Heart right ventricle (tissue), 16 donors: ENCODE measurements at regions not wholly inside any gene's neighbourhood (a gene's known extent, or its start where the extent isn't known, plus 50 kb on each side); places are given as distances from the start of the nearest gene placed in this dataset.
"Not testable (repeated sequence)": the region's sequence is repeated elsewhere in the genome, so short reads cannot be mapped to it uniquely, and the experiment has no call there.

Source experiments
- ATAC-seq, 8 donors: fragments of 200-7000 bp; cut with Tn5 transposase; one replicate each; pipeline ENCODE4 v1.9.1; 2020; ENCODE audit warnings: mild to moderate bottlenecking in 8 of 8, moderate library complexity in 8 of 8, moderate number of reproducible peaks in 1 of 8
- DNase-seq, 2 donors: peaks; one replicate each; pipeline ENCODE4 v3.0.0-alpha.2; 2020
- H3K27ac ChIP-seq, 10 donors: fragments of 200-600 bp; sonication (generic) in 2 of 10; one replicate each; pipeline versions ENCODE4 v1.5.0 to v1.8.0; 2020 to 2022; ENCODE audit warnings: mild to moderate bottlenecking in 3 of 10
- H3K27me3 ChIP-seq, 7 donors: fragments of 200-600 bp; one replicate each; pipeline ENCODE4 v1.8.0; 2021 to 2022; ENCODE audit warnings: mild to moderate bottlenecking in 2 of 7
- H3K36me3 ChIP-seq, 9 donors: fragments of 200-600 bp; sonication (generic) in 1 of 9; one replicate each; pipeline versions ENCODE4 v1.5.0 to v1.8.0; 2020 to 2022; ENCODE audit warnings: mild to moderate bottlenecking in 2 of 9
- H3K4me1 ChIP-seq, 9 donors: fragments of 200-600 bp; sonication (generic) in 1 of 9; one replicate each; pipeline versions ENCODE4 v1.5.0 to v1.8.0; 2020 to 2022; ENCODE audit warnings: mild to moderate bottlenecking in 4 of 9
- H3K4me3 ChIP-seq, 10 donors: fragments of 200-600 bp; sonication (generic) in 2 of 10; one replicate each; pipeline versions ENCODE4 v1.5.0 to v1.8.0; 2020 to 2022; ENCODE audit warnings: mild to moderate bottlenecking in 7 of 10, moderate library complexity in 2 of 10
- H3K9me3 ChIP-seq, 11 donors: fragments of 200-600 bp in 10 of 11; sonication (generic) in 2 of 11; one replicate each; pipeline versions ENCODE4 v1.5.0 to v1.8.0; 2013 to 2022; ENCODE audit warnings: mild to moderate bottlenecking in 2 of 11, control low read depth in 1 of 11, moderate library complexity in 1 of 11
- WGBS, 2 donors: extraction: QIAGEN DNeasy Blood & Tissue Kit; methylation state at CpG; one replicate each; pipeline ENCODE4 v1.1.7; 2013; ENCODE audit warnings: inconsistent platforms in 1 of 2; 5-methylcytosine and 5-hydroxymethylcytosine counted together
- intact Hi-C, 10 donors: fragments of 100-400 bp; cut with DNase I; formaldehyde crosslinking; loops; one replicate each; pipeline versions ENCODE4 v1.11.1 to v1.14.2; 2022
- TF ChIP-seq, protein P1 (sequence below), 9 donors: fragments of 200-600 bp; sonication (generic) in 2 of 9; IDR thresholded peaks; one replicate each; pipeline versions ENCODE4 v1.5.0 to v1.8.0; 2021 to 2022; ENCODE audit warnings: antibody characterized with exemption in 9 of 9, mild to moderate bottlenecking in 5 of 9, moderate library complexity in 1 of 9
- donor health status: Arrhythmogenic right ventricular cardiomyopathy.
- donor health status: ischemic (EF 13 %, LVEDD 7.1; RV severe dilation, severe dysfunction).
- donor health status: healthy with polysubstance abuse.
- donor health status: DM: no; HTN: yes; CAD: no.
- donor health status: DM: no; HTN: no; CAD: no.
- donor health status: ischemic (EF 25% LVEDD 6.9; RV normal size, moderate dysfunction).
- donor health status: ischemic (EF 25% LVEDD 5.7; RV mildly dilated, moderate dysfunction).
- donor health status: healthy.
- donor health status: DM: yes; HTN: yes; CAD: no.
- donor health status: Ischemic cardiomyopathy.
- donor health status: ischemic (EF 35%, LVEDD 5.7; RV mildly dilated, moderate dysfunction).
- donor health status: nonischemic (EF 11% LVEDD 7.7; RV severe dilation, severe dysfunction).
- donor health status: DM: yes; HTN: yes; CAD: no.
- donor health status: PGD.
- donor health status: ischemic (EF 29% LVEDD 5.4; RV normal size, mild dysfunction).
- donor health status: nonischemic (EF 23%, LVEDD 6.1; RV moderate dilation, normal function).

DNA sequence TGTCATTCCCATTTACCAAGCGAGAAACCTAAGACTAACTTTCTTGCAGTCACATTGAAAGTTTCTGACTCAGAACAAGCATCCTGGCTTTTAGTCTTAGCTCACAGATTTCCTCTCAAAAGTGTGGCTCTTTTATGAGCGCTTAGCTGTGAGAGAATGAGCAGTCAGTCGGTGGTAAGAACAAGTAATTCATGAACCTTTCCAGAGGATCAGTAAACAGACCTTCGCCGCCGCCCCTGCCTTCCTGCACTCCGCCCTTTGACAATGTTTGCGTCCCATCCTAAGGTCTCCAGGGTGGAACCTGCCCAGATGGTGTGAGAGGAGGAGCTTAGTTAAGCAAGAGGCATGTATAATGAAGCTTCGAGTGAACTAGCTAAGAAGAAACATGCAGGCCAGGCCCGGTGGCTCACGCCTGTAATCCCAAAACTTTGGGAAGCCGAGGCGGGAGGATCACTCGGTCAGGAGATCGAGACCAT lies 142.4 kb downstream of the GLUL start:
- H3K27me3 ChIP-seq, result no peaks in the 10 kb centered on the region
- no peaks in the 10 kb centered on the region for H3K4me1 ChIP-seq
- H3K9me3 ChIP-seq, result peaks cover 0 to 3% (median 0%) of the 10 kb centered on the region in 11 donors
- no peak for DNase-seq
- TF ChIP-seq, protein P1, sequence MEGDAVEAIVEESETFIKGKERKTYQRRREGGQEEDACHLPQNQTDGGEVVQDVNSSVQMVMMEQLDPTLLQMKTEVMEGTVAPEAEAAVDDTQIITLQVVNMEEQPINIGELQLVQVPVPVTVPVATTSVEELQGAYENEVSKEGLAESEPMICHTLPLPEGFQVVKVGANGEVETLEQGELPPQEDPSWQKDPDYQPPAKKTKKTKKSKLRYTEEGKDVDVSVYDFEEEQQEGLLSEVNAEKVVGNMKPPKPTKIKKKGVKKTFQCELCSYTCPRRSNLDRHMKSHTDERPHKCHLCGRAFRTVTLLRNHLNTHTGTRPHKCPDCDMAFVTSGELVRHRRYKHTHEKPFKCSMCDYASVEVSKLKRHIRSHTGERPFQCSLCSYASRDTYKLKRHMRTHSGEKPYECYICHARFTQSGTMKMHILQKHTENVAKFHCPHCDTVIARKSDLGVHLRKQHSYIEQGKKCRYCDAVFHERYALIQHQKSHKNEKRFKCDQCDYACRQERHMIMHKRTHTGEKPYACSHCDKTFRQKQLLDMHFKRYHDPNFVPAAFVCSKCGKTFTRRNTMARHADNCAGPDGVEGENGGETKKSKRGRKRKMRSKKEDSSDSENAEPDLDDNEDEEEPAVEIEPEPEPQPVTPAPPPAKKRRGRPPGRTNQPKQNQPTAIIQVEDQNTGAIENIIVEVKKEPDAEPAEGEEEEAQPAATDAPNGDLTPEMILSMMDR (IDR thresholded peaks at IDR 0.05), result no peak
- no peak for ATAC-seq
- H3K4me3 ChIP-seq, result no peak overlapping the region
- 77 to 80% methylated on average over 14 to 15 of the region's 15 CpGs for WGBS, 2 donors
- intact Hi-C loops, result no loop called here
- H3K27ac ChIP-seq, result no peak overlapping the region
- H3K36me3 ChIP-seq, result no peaks in the 10 kb centered on the region

- DNase-seq (no peak), ATAC-seq (no peak)
- H3K36me3 ChIP-seq, result no peaks in the 10 kb centered on the region
- WGBS, 2 donors, result 87 to 94% methylated on average over 5 of the region's 5 CpGs
- H3K27ac ChIP-seq, result no peak overlapping the region
- intact Hi-C loops, result no loop called here
- no peaks in the 10 kb centered on the region for H3K27me3 ChIP-seq
- TF ChIP-seq, protein P1 (IDR thresholded peaks at IDR 0.05), result no peak
- H3K9me3 ChIP-seq, result peaks cover 0 to 3% (median 0%) of the 10 kb centered on the region in 11 donors
- H3K4me1 ChIP-seq, result no peaks in the 10 kb centered on the region
- H3K4me3 ChIP-seq, result no peak overlapping the region
Measured at GRCh38 chr1:182248721-182249120, 142.9 kb downstream of the GLUL start.

GRCh38 chr1:182247813-182248212 lies 143.8 kb downstream of the GLUL start:
- H3K27ac ChIP-seq, H3K27me3 ChIP-seq, ATAC-seq, H3K4me3 ChIP-seq, DNase-seq, H3K36me3 ChIP-seq, H3K9me3 ChIP-seq, intact Hi-C loops, H3K4me1 ChIP-seq: not testable (repeated sequence)
- WGBS, 2 donors, result 81 to 89% methylated on average over 2 of the region's 2 CpGs

GRCh38 chr1:182246783-182247182 lies 144.8 kb downstream of the GLUL start:
- H3K27me3 ChIP-seq, result no peaks in the 10 kb centered on the region
- ATAC-seq (no peak), DNase-seq (no peak)
- no peaks in the 10 kb centered on the region for H3K4me1 ChIP-seq
- no peak overlapping the region for H3K4me3 ChIP-seq
- 81 to 98% methylated on average over 5 of the region's 5 CpGs for WGBS, 2 donors
- H3K27ac ChIP-seq, result no peak overlapping the region
- intact Hi-C loops, result no loop called here
- TF ChIP-seq, protein P1 (IDR thresholded peaks at IDR 0.05), result no peak
- peaks cover 0 to 2% (median 0%) of the 10 kb centered on the region in 11 donors for H3K9me3 ChIP-seq
- no peaks in the 10 kb centered on the region for H3K36me3 ChIP-seq

GRCh38 chr1:182245040-182245439 lies 146.6 kb downstream of the GLUL start:
- no peak for ATAC-seq
- DNase-seq, result no peak
- intact Hi-C loops, result no loop called here
- WGBS, 2 donors, result 94 to 97% methylated on average over 4 of the region's 4 CpGs
- Histone ChIP-seq H3K4me1 (peaks cover 0 to 9% (median 0%) of the 10 kb centered on the region in 9 donors), H3K36me3 (no peaks in the 10 kb centered on the region), H3K9me3 (no peaks in the 10 kb centered on the region), H3K27me3 (no peaks in the 10 kb centered on the region), H3K27ac (no peak overlapping the region), H3K4me3 (no peak overlapping the region)
- TF ChIP-seq, protein P1 (IDR thresholded peaks at IDR 0.05), result no peak
